ENCODE measurements at regions not wholly inside any gene's neighbourhood (a gene's known extent, or its start where the extent isn't known, plus 50 kb on each side); places are given as distances from the start of the nearest gene placed in this dataset.
"Not testable (repeated sequence)": the region's sequence is repeated elsewhere in the genome, so short reads cannot be mapped to it uniquely, and the experiment has no call there.

- Histone ChIP-seq H3K9ac (ENCODE audit: insufficient read depth, low read length) (no peak overlapping the region), H3K36me3 (ENCODE audit: control insufficient read depth, insufficient read depth, low read length) (no peaks in the 10 kb centered on the region), H3K27me3 (ENCODE audit: control insufficient read depth, insufficient read depth, low read length) (no peaks in the 10 kb centered on the region), H2AFZ (ENCODE audit: low read length) (no peak overlapping the region), H3K27ac (ENCODE audit: insufficient read depth, low read length) (no peak overlapping the region), H3K79me2 (ENCODE audit: control insufficient read depth, insufficient read depth, low read length) (no peaks in the 10 kb centered on the region), H3K9me3 (ENCODE audit: control insufficient read depth, insufficient read depth, low read depth, low read length) (no peaks in the 10 kb centered on the region), H3K4me2 (ENCODE audit: extremely low read depth, insufficient read depth, low read length) (no peak overlapping the region), H3K4me3 (replicated peaks in 1 of 4; ENCODE audit: control extremely low read depth in 1 of 4, insufficient read depth in 1 of 4, low read depth in 3 of 4, low read length in 4 of 4) (no peak overlapping the region), H4K20me1 (ENCODE audit: control insufficient read depth, extremely low read depth, insufficient read depth, low read length) (no peaks in the 10 kb centered on the region), H3K4me1 (ENCODE audit: control insufficient read depth, extremely low read depth, insufficient read depth, low read length) (no peaks in the 10 kb centered on the region)
- DNase-seq (ENCODE audit: low read depth in 2 of 2) = no peak
- no peak for TF ChIP-seq CTCF (conservative IDR thresholded peaks at IDR 0.05 in 1 of 2, IDR thresholded peaks at IDR 0.05 in 1 of 2; ENCODE audit: low read depth in 1 of 2, low read length in 2 of 2)
Measured at GRCh38 chrX:77276742-77277141, 170.4 kb upstream of the FGF16 start.

- no peak overlapping the region for H3K27ac ChIP-seq (ENCODE audit: insufficient read depth, low read length)
- H3K9me3 ChIP-seq (ENCODE audit: control insufficient read depth, insufficient read depth, low read depth, low read length) = no peaks in the 10 kb centered on the region
- H3K79me2 ChIP-seq (ENCODE audit: control insufficient read depth, insufficient read depth, low read length) = no peaks in the 10 kb centered on the region
- H3K4me2 ChIP-seq (ENCODE audit: extremely low read depth, insufficient read depth, low read length) = no peak overlapping the region
- H3K4me3 ChIP-seq (replicated peaks in 1 of 4; ENCODE audit: control extremely low read depth in 1 of 4, insufficient read depth in 1 of 4, low read depth in 3 of 4, low read length in 4 of 4) = no peak overlapping the region
- no peaks in the 10 kb centered on the region for H3K27me3 ChIP-seq (ENCODE audit: control insufficient read depth, insufficient read depth, low read length)
- H3K9ac ChIP-seq (ENCODE audit: insufficient read depth, low read length) = no peak overlapping the region
- no peaks in the 10 kb centered on the region for H4K20me1 ChIP-seq (ENCODE audit: control insufficient read depth, extremely low read depth, insufficient read depth, low read length)
- TF ChIP-seq CTCF (conservative IDR thresholded peaks at IDR 0.05 in 1 of 2, IDR thresholded peaks at IDR 0.05 in 1 of 2; ENCODE audit: low read depth in 1 of 2, low read length in 2 of 2) (no peak), EZH2 (IDR thresholded peaks at IDR 0.05; ENCODE audit: low read length, missing control alignments) (no peak)
- H3K4me1 ChIP-seq (ENCODE audit: control insufficient read depth, extremely low read depth, insufficient read depth, low read length) = no peaks in the 10 kb centered on the region
- no peaks in the 10 kb centered on the region for H3K36me3 ChIP-seq (ENCODE audit: control insufficient read depth, insufficient read depth, low read length)
- DNase-seq (ENCODE audit: low read depth in 2 of 2) = no peak
- H2AFZ ChIP-seq (ENCODE audit: low read length) = no peak overlapping the region
Measured at GRCh38 chrX:77277911-77278310, 169.3 kb upstream of the FGF16 start.

GRCh38 chrX:77279373-77279772 is 167.8 kb upstream of the FGF16 start:
- not testable (repeated sequence) for H3K4me2 ChIP-seq (ENCODE audit: extremely low read depth, insufficient read depth, low read length); H3K4me3 ChIP-seq (replicated peaks in 1 of 4; ENCODE audit: control extremely low read depth in 1 of 4, insufficient read depth in 1 of 4, low read depth in 3 of 4, low read length in 4 of 4); H3K27ac ChIP-seq (ENCODE audit: insufficient read depth, low read length); DNase-seq (ENCODE audit: low read depth in 2 of 2); H2AFZ ChIP-seq (ENCODE audit: low read length); H3K9me3 ChIP-seq (ENCODE audit: control insufficient read depth, insufficient read depth, low read depth, low read length); H3K4me1 ChIP-seq (ENCODE audit: control insufficient read depth, extremely low read depth, insufficient read depth, low read length); H3K27me3 ChIP-seq (ENCODE audit: control insufficient read depth, insufficient read depth, low read length); H4K20me1 ChIP-seq (ENCODE audit: control insufficient read depth, extremely low read depth, insufficient read depth, low read length); H3K9ac ChIP-seq (ENCODE audit: insufficient read depth, low read length); H3K36me3 ChIP-seq (ENCODE audit: control insufficient read depth, insufficient read depth, low read length); H3K79me2 ChIP-seq (ENCODE audit: control insufficient read depth, insufficient read depth, low read length)

Data from fibroblast of lung (primary cell).